Left lung (tissue), 4 donors: ENCODE measurements at regions not wholly inside any gene's neighbourhood (a gene's known extent, or its start where the extent isn't known, plus 50 kb on each side); places are given as distances from the start of the nearest gene placed in this dataset.
A peak's percentile ranks its signal among the peaks of the same experiment; 100 is the strongest.
"Not testable (repeated sequence)": the region's sequence is repeated elsewhere in the genome, so short reads cannot be mapped to it uniquely, and the experiment has no call there.

Experiments
- ATAC-seq: fragments of 200-7000 bp; cut with Tn5 transposase; one replicate; pipeline ENCODE4 v1.9.1; 2020; ENCODE audit warnings: moderate library complexity
- DNase-seq, 4 donors: peaks; one replicate each; pipeline ENCODE4 v3.0.0-alpha.2; 2013 to 2020
- H3K27ac ChIP-seq, 2 donors: fragments of 200-600 bp; sonication (generic) in 1 of 2; one replicate each; pipeline versions ENCODE4 v1.5.0 to v1.8.0; 2020 to 2021
- H3K27me3 ChIP-seq, 2 donors: fragments of 200-600 bp; sonication (generic) in 1 of 2; one replicate each; pipeline versions ENCODE4 v1.5.0 to v1.8.0; 2020 to 2021
- H3K36me3 ChIP-seq, 2 donors: fragments of 200-600 bp; sonication (generic) in 1 of 2; one replicate each; pipeline versions ENCODE4 v1.5.0 to v1.8.0; 2020 to 2021
- H3K4me1 ChIP-seq, 2 donors: fragments of 200-600 bp; one replicate each; pipeline ENCODE4 v1.8.0; 2021
- H3K4me3 ChIP-seq, 2 donors: fragments of 200-600 bp; sonication (generic) in 1 of 2; one replicate each; pipeline versions ENCODE4 v1.5.0 to v1.8.0; 2020 to 2021; ENCODE audit warnings: mild to moderate bottlenecking in 1 of 2
- H3K9me3 ChIP-seq, 2 donors: fragments of 200-600 bp; sonication (generic) in 1 of 2; one replicate each; pipeline versions ENCODE4 v1.5.0 to v1.8.0; 2020 to 2021
- CTCF ChIP-seq, 2 donors: fragments of 200-600 bp; sonication (generic) in 1 of 2; IDR thresholded peaks; one replicate each; pipeline versions ENCODE4 v1.5.0 to v1.8.0; 2021; ENCODE audit warnings: antibody characterized with exemption in 2 of 2
- intact Hi-C, 2 donors: fragments of 100-400 bp; cut with DNase I; formaldehyde crosslinking; loops; one replicate each; pipeline versions ENCODE4 v1.11.2 to v1.14.2; 2022
- donor health status: DM: no; HTN: yes; CAD: no.
- donor health status: DM: no; HTN: no; CAD: no.

- no peaks in the 10 kb centered on the region for H3K4me1 ChIP-seq
- ATAC-seq (no peak), DNase-seq (no peak)
- H3K4me3 ChIP-seq: no peak overlapping the region
- H3K9me3 ChIP-seq: no peaks in the 10 kb centered on the region
- no peaks in the 10 kb centered on the region for H3K36me3 ChIP-seq
- intact Hi-C loops: no loop called here
- H3K27me3 ChIP-seq: no peaks in the 10 kb centered on the region
- H3K27ac ChIP-seq: no peak overlapping the region
- TF ChIP-seq CTCF (IDR thresholded peaks at IDR 0.05): no peak
Measured at GRCh38 chr21:29431178-29431577, 132.5 kb downstream of the BACH1 start.

GRCh38 chr21:29431680-29432079, 133.0 kb downstream of the BACH1 start:
- Histone ChIP-seq H3K4me1 (no peaks in the 10 kb centered on the region), H3K27me3 (no peaks in the 10 kb centered on the region), H3K36me3 (no peaks in the 10 kb centered on the region), H3K27ac (no peak overlapping the region), H3K9me3 (no peaks in the 10 kb centered on the region), H3K4me3 (no peak overlapping the region)
- ATAC-seq: no peak
- TF ChIP-seq CTCF (IDR thresholded peaks at IDR 0.05): no peak
- DNase-seq: no peak
- intact Hi-C loops: no loop called here

- TF ChIP-seq CTCF (IDR thresholded peaks at IDR 0.05): no peak
- ATAC-seq (no peak), DNase-seq (peak in 1 of 4 donors; percentile 7)
- no peak overlapping the region for H3K27ac ChIP-seq
- H3K4me1 ChIP-seq: no peaks in the 10 kb centered on the region
- H3K9me3 ChIP-seq: no peaks in the 10 kb centered on the region
- H3K27me3 ChIP-seq: no peaks in the 10 kb centered on the region
- H3K36me3 ChIP-seq: no peaks in the 10 kb centered on the region
- intact Hi-C loops: no loop called here
- H3K4me3 ChIP-seq: no peak overlapping the region
Measured at GRCh38 chr21:29433366-29434059, 134.8 kb downstream of the BACH1 start.

GRCh38 chr21:29434081-29434480, 135.4 kb downstream of the BACH1 start:
- no peak for ATAC-seq
- no peak overlapping the region for H3K27ac ChIP-seq

GRCh38 chr21:29434982-29435381, 136.3 kb downstream of the BACH1 start:
- ATAC-seq, DNase-seq, H3K36me3 ChIP-seq, H3K4me1 ChIP-seq, intact Hi-C loops, H3K4me3 ChIP-seq, H3K27me3 ChIP-seq, H3K9me3 ChIP-seq, H3K27ac ChIP-seq: not testable (repeated sequence)

More at GRCh38 chr21:29434081-29434480, 135.4 kb downstream of the BACH1 start:
- no peaks in the 10 kb centered on the region for H3K4me1 ChIP-seq
- H3K36me3 ChIP-seq: no peaks in the 10 kb centered on the region
- TF ChIP-seq CTCF (IDR thresholded peaks at IDR 0.05): no peak
- H3K4me3 ChIP-seq: no peak overlapping the region
- no peaks in the 10 kb centered on the region for H3K27me3 ChIP-seq
- intact Hi-C loops: no loop called here
- H3K9me3 ChIP-seq: no peaks in the 10 kb centered on the region
- DNase-seq: no peak

- DNase-seq: peak in 1 of 4 donors; percentile 11
- H3K27ac ChIP-seq: no peak overlapping the region
- no peak for TF ChIP-seq CTCF (IDR thresholded peaks at IDR 0.05)
- H3K36me3 ChIP-seq: no peaks in the 10 kb centered on the region
- no peaks in the 10 kb centered on the region for H3K9me3 ChIP-seq
- ATAC-seq: no peak
- no peak overlapping the region for H3K4me3 ChIP-seq
- intact Hi-C loops: no loop called here
- no peaks in the 10 kb centered on the region for H3K27me3 ChIP-seq
- H3K4me1 ChIP-seq: no peaks in the 10 kb centered on the region
Measured at GRCh38 chr21:29436143-29436542, 137.4 kb downstream of the BACH1 start.
